Transverse colon (tissue), 4 donors: ENCODE measurements at regions not wholly inside any gene's neighbourhood (a gene's known extent, or its start where the extent isn't known, plus 50 kb on each side); places are given as distances from the start of the nearest gene placed in this dataset.

Experiments used
- CTCF ChIP-seq, 5 experiments: fragments of 200-600 bp in 3 of 5; fragments of 450-650 bp in 2 of 5; sonication (generic) in 3 of 5; IDR thresholded peaks; 1 replicate in 2 of 5; 2 replicates in 3 of 5; pipeline ENCODE4 v1.5.1; 2016 to 2017; ENCODE audit warnings: antibody characterized with exemption in 5 of 5, inconsistent platforms in 3 of 5, mild to moderate bottlenecking in 2 of 5, moderate library complexity in 1 of 5
- POLR2A ChIP-seq: fragments of 450-650 bp; IDR thresholded peaks from one replicate; pipeline ENCODE4 v1.6.1; 2016; ENCODE audit warnings: antibody characterized with exemption, mild to moderate bottlenecking, moderate library complexity
- POLR2AphosphoS5 ChIP-seq, 3 donors: sonication (generic); formaldehyde crosslinking; IDR thresholded peaks; one replicate each; pipeline ENCODE4 v1.6.1; 2016; ENCODE audit warnings: antibody characterized with exemption in 3 of 3

GRCh38 chr18:56172527-56172926 lies 465.9 kb downstream of the TXNL1 start:
- TF ChIP-seq POLR2AphosphoS5 (IDR thresholded peaks at IDR 0.05) (no peak), CTCF (IDR thresholded peaks at IDR 0.05) (no peak), POLR2A (no peak)
